ENCODE measurements at regions not wholly inside any gene's neighbourhood (a gene's known extent, or its start where the extent isn't known, plus 50 kb on each side); places are given as distances from the start of the nearest gene placed in this dataset.
"Not testable (repeated sequence)": the region's sequence is repeated elsewhere in the genome, so short reads cannot be mapped to it uniquely, and the experiment has no call there.

DNA sequence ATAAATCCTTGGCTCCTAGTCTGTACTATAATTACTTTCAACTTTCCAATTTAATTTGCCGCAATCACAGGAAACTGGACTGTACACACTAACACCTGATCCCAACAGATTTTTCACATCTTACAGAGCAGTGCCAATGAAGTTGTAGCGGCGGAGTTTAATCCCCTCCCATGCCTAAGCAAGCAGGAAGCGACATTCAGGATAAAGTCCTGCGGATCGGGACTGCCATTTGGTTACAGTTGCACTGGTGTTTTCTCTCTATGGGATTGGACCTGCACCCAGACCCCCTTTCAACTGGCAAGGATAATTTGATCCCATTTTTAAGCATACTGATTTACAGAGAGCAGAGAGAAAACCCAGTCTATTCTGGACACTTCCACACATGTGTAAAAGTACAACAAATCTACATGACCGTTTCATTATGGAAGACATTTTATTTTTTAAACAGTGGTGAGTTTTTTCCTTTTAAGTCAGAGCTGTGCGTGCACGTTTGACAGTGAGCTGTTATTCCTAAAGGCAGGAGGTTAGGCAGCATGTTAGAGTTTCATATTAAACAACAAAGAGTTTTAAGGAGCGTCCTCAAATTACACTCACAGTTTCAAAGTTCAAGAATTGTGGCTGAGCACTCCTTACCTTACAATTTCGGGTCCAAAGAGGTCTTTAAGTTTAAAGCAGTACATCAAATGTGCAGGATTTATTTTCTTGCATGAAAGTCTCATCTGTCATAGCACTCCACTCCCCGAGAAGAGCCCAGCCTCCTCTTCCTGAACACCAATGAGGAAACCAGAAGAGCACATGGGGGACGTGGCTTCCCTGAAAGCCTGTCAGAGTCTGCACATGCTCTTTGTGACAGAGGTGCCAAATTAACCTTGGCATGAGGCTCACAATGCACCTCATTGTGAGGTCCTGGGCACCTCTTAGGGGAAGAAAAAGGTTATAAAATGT is 141.6 kb upstream of the RFC3 start:
- DNase-seq (ENCODE audit: low spot score) (no peak), ATAC-seq (ENCODE audit: low FRiP score) (peak; percentile 80)
- TF ChIP-seq, protein P1, sequence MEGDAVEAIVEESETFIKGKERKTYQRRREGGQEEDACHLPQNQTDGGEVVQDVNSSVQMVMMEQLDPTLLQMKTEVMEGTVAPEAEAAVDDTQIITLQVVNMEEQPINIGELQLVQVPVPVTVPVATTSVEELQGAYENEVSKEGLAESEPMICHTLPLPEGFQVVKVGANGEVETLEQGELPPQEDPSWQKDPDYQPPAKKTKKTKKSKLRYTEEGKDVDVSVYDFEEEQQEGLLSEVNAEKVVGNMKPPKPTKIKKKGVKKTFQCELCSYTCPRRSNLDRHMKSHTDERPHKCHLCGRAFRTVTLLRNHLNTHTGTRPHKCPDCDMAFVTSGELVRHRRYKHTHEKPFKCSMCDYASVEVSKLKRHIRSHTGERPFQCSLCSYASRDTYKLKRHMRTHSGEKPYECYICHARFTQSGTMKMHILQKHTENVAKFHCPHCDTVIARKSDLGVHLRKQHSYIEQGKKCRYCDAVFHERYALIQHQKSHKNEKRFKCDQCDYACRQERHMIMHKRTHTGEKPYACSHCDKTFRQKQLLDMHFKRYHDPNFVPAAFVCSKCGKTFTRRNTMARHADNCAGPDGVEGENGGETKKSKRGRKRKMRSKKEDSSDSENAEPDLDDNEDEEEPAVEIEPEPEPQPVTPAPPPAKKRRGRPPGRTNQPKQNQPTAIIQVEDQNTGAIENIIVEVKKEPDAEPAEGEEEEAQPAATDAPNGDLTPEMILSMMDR (IDR thresholded peaks at IDR 0.05): no peak

DNA sequence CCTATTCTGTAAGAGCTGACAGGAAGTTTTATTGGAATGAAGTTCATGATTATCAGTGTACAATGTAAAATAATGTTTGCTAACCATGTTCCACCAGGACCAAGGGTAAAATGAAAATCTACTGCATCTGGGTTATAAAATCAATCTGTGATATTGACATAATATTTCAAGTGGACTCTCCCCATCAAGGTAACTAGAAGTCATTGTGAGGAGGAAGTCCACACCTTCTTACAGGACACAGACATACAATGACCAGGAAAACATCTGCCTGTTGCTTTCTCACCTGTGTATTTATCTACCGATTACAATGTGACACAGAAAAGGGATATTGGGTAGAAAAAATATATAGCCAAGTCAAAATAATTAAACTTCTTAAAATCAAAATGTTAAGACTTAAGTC is 140.7 kb upstream of the RFC3 start:
- TF ChIP-seq, protein P1 (IDR thresholded peaks at IDR 0.05): no peak
- DNase-seq (ENCODE audit: low spot score) (no peak), ATAC-seq (ENCODE audit: low FRiP score) (no peak)

DNA sequence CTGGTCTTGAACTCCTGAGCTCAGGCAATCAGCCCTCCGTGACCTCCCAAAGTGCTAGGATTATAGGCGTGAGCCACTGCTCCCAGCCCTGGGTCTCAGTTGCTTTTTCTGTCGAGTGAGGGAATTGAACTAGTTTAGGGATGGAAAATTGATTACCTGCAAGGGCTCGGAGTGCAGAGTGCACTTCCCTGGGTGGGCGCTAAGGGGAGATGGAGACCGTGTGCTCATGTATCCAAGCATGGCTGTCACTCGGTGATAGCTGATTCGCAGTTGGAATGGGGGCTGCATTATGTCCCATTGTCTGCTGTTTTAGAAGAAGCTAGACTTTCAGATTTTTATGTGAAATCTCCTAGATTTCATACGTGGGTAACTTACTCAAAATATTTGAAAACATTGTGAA is 139.9 kb upstream of the RFC3 start:
- ATAC-seq (ENCODE audit: low FRiP score) (no peak), DNase-seq (ENCODE audit: low spot score) (no peak)
- TF ChIP-seq, protein P1 (IDR thresholded peaks at IDR 0.05): no peak

DNA sequence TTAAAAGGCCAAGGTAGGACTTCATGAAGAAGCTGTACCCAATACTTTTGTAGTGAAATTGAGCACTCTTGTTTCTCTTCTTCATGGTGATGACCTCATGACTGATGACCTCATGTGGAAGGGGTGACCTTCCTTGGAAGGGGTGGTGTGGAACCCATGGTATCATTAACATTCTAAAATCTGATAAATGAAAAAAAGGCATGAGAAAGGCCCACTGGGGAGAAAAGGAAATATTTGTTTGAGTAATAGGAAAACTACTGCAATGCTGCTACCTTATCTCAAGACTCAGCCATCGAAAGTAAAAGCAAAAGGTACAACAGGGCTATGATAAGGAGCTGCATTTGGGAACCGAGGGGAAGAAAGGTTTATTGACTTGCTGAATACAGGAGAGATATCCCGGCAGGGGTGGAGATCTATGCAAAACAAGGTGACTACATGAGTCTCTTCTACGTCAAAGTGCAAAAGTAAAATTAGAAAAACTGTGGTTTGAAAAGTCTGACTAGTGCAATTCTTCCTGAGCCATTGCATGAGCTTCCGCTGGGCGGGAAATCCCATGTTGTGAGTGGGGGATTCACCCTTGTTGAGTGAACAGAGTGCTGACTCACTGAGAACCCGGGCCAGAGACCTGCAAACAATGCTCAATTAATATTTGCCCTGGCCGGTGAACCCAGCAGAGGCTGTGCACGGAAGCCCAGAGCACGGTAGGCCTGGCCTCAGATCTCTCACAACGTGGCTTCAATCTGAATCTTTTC is 138.9 kb upstream of the RFC3 start:
- TF ChIP-seq, protein P1 (IDR thresholded peaks at IDR 0.05): no peak
- ATAC-seq (ENCODE audit: low FRiP score) (peak; percentile 80), DNase-seq (ENCODE audit: low spot score) (peak; percentile 31)

DNA sequence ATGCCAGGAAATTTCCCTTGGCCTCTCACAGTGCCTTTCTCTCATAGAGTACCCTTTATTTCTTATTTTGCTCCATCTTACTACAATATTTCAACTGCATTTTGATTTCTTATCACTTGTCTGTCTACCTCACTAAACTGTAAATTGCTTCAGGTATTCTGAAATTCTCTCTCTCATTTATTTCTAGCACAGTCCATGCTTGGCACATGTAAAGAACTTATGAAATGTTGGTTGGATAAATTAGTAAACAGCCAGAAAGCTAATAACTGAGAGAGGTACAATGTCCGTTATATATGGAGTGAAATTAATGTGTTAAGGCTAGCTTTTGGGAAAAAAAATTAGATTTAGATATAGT is 138.3 kb upstream of the RFC3 start:
- ATAC-seq (ENCODE audit: low FRiP score) (no peak), DNase-seq (ENCODE audit: low spot score) (no peak)
- TF ChIP-seq, protein P1 (IDR thresholded peaks at IDR 0.05): no peak

DNA sequence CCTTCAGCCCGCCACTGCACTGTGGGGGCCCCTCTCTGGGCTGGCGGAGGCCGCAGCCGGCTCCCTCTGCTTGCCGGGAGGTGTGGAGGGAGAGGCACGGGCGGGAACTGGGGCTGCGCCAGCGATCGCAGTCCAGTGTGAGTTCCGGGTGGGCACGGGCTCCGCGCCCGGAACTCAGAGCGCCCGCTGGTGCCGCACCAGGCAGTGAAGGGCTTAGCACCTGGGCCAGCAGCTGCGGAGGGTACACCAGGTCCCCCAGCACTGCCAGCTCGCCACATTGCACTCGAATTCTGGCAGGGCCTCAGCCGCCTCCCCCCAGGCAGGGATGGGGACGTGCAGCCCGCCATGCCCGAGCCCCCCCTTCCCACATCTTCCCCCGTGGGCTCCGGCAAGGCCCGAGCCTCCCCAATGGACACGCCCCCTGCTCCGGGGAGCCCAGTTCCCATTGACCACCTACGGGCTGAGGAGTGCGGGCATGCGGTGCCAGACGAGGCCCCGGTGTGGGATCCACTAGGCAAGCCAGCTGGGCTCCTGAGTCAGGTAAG is 135.9 kb upstream of the RFC3 start:
- TF ChIP-seq, protein P1 (IDR thresholded peaks at IDR 0.05): no peak
- DNase-seq (ENCODE audit: low spot score) (no peak), ATAC-seq (ENCODE audit: low FRiP score) (no peak)

DNA sequence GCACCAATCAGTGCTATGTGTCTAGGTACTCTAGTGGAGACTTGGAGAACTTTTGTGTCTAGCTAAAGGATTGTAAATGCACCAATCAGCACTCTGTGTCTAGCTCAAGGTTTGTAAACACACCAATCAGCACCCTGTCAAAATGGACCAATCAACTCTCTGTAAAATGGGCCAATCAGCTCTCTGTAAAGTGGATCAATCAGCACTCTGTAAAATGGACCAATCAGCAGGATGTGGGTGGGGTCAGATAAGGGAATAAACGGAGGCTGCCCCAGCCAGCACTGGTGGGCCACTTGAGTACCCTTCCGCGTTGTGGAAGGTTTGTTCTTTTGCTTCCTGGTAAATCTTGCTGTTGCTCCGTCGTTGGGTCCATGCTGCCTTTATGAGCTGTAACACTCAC is 135.3 kb upstream of the RFC3 start:
- ATAC-seq (ENCODE audit: low FRiP score); DNase-seq (ENCODE audit: low spot score): not testable (repeated sequence)

Data from omental fat pad (tissue), 3 donors.